Mesenchymal stem cell (in vitro differentiated cells and primary cell): ENCODE measurements at regions not wholly inside any gene's neighbourhood (a gene's known extent, or its start where the extent isn't known, plus 50 kb on each side); places are given as distances from the start of the nearest gene placed in this dataset.

Experiments used
- DNase-seq: peaks from one replicate; pipeline ENCODE4 v3.0.0-alpha.2; 2013
- H2AFZ ChIP-seq: one replicate; pipeline ENCODE4 v1.6.1; 2013; ENCODE audit warnings: low read depth, mild to moderate bottlenecking, control low read depth, inconsistent platforms, low read length, moderate library complexity
- H2AK5ac ChIP-seq: 2 replicates; pipeline ENCODE4 v1.6.1; 2013; ENCODE audit warnings: low read length, moderate library complexity, mild to moderate bottlenecking, inconsistent platforms; ENCODE audit not compliant: severe bottlenecking
- H2BK120ac ChIP-seq: one replicate; pipeline ENCODE4 v1.6.1; 2013; ENCODE audit warnings: low read depth, mild to moderate bottlenecking, inconsistent platforms, low read length, moderate library complexity
- H2BK12ac ChIP-seq, 2 experiments: one replicate each; pipeline ENCODE4 v1.6.1; 2013; ENCODE audit warnings: inconsistent platforms in 2 of 2, low read length in 2 of 2, mild to moderate bottlenecking in 2 of 2, moderate library complexity in 2 of 2, control low read depth in 1 of 2
- H2BK15ac ChIP-seq: one replicate; pipeline ENCODE4 v1.6.1; 2013; ENCODE audit warnings: mild to moderate bottlenecking, low read depth, inconsistent platforms; ENCODE audit not compliant: poor library complexity, severe bottlenecking
- H2BK5ac ChIP-seq: 2 replicates; pipeline ENCODE4 v1.6.1; 2013; ENCODE audit warnings: low read depth, mild to moderate bottlenecking, low read length, control low read depth, inconsistent platforms; ENCODE audit not compliant: poor library complexity, severe bottlenecking
- H3K14ac ChIP-seq, 2 experiments: one replicate each; pipeline ENCODE4 v1.6.1; 2013; ENCODE audit warnings: inconsistent platforms in 2 of 2, low read length in 2 of 2, control low read depth in 1 of 2, mild to moderate bottlenecking in 1 of 2, moderate library complexity in 1 of 2
- H3K18ac ChIP-seq, 2 experiments: one replicate each; pipeline ENCODE4 v1.6.1; 2013; ENCODE audit warnings: inconsistent platforms in 2 of 2, low read length in 2 of 2, control low read depth in 1 of 2, low read depth in 1 of 2, mild to moderate bottlenecking in 1 of 2
- H3K23ac ChIP-seq, 2 experiments: one replicate each; pipeline ENCODE4 v1.6.1; 2013; ENCODE audit warnings: inconsistent platforms in 2 of 2, low read length in 2 of 2, mild to moderate bottlenecking in 2 of 2, moderate library complexity in 2 of 2, control low read depth in 1 of 2
- H3K27ac ChIP-seq: 2 replicates; pipeline ENCODE4 v1.5.1; 2013; ENCODE audit warnings: mild to moderate bottlenecking, moderate library complexity, low read length, control low read depth, inconsistent platforms; ENCODE audit not compliant: poor library complexity, severe bottlenecking
- H3K27me3 ChIP-seq, 2 experiments: 2 replicates each; pipeline versions ENCODE4 v1.6.1 to v1.7.0; 2013; ENCODE audit warnings: low read length in 2 of 2, mild to moderate bottlenecking in 2 of 2, moderate library complexity in 2 of 2, control low read depth in 1 of 2, inconsistent platforms in 1 of 2; ENCODE audit not compliant: control insufficient read depth in 1 of 2, insufficient read depth in 1 of 2
- H3K36me3 ChIP-seq, 2 experiments: 2 replicates each; pipeline versions ENCODE4 v1.6.1 to v1.7.0; 2013; ENCODE audit warnings: low read length in 2 of 2, control low read depth in 1 of 2, inconsistent platforms in 1 of 2, low read depth in 1 of 2, mild to moderate bottlenecking in 1 of 2; ENCODE audit not compliant: insufficient read depth in 2 of 2, control insufficient read depth in 1 of 2
- H3K4ac ChIP-seq, 2 experiments: one replicate each; pipeline ENCODE4 v1.6.1; 2013; ENCODE audit warnings: inconsistent platforms in 2 of 2, low read length in 2 of 2, mild to moderate bottlenecking in 2 of 2, moderate library complexity in 2 of 2, control low read depth in 1 of 2, low read depth in 1 of 2
- H3K4me1 ChIP-seq: 2 replicates; pipeline ENCODE4 v1.6.1; 2013; ENCODE audit warnings: low read depth, low read length, control low read depth; ENCODE audit not compliant: control insufficient read depth, insufficient read depth
- H3K4me2 ChIP-seq: 2 replicates; pipeline ENCODE4 v1.6.1; 2013; ENCODE audit warnings: low read length, mild to moderate bottlenecking, inconsistent platforms; ENCODE audit not compliant: poor library complexity, severe bottlenecking
- H3K4me3 ChIP-seq, 2 experiments: 2 replicates each; pipeline versions ENCODE4 v1.5.1 to v1.7.0; 2013; ENCODE audit warnings: low read length in 2 of 2, mild to moderate bottlenecking in 2 of 2, control low read depth in 1 of 2, low read depth in 1 of 2; ENCODE audit not compliant: insufficient read depth in 1 of 2
- H3K79me1 ChIP-seq: replicated peaks from 2 replicates; pipeline ENCODE4 v1.6.1; 2013; ENCODE audit warnings: mild to moderate bottlenecking, control low read depth, low read length, inconsistent platforms; ENCODE audit not compliant: poor library complexity, severe bottlenecking
- H3K9ac ChIP-seq: 2 replicates; pipeline ENCODE4 v1.7.0; 2013; ENCODE audit warnings: mild to moderate bottlenecking, low read length, moderate library complexity
- H3K9me3 ChIP-seq: 2 replicates; pipeline ENCODE4 v1.7.0; 2013; ENCODE audit warnings: mild to moderate bottlenecking, low read length; ENCODE audit not compliant: control insufficient read depth
- H4K8ac ChIP-seq: one replicate; pipeline ENCODE4 v1.6.1; 2013; ENCODE audit warnings: inconsistent platforms, mild to moderate bottlenecking, low read length, moderate library complexity
- H4K91ac ChIP-seq: one replicate; pipeline ENCODE4 v1.6.1; 2013; ENCODE audit warnings: mild to moderate bottlenecking, low read length, inconsistent platforms
- WGBS: methylation state at CpG from one replicate; pipeline ENCODE4 v1.1.7; 2013; ENCODE audit warnings: mixed read lengths; 5-methylcytosine and 5-hydroxymethylcytosine counted together

DNA sequence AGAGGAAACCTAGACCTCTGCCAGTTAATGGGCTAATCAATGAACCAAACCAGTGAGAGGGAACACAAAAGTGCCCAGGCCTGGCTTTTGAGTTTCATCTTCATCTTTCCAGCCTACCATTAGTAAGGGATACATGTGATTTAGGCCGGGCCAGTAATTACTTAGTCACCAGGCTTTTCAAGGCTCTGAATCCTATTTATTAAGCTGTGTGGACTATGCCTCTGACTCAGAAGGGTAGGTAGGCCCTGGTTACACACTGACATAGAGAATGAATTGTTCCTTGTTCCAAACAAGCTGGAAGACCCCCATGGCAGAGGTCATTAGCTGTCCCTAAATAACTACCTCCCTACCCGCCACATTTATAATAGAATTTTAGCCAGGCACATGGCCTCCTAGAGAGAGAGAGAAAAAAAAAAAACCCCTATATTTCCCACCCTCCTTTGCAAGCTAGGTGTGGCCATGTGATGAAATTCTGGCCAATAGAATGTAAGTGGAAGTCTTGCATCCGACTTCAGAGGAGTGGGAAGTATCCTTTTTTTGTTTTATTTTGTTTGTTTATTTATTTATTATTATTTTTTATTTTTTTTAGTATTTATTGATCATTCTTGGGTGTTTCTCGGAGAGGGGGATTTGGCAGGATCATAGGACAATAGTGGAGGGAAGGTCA is 112.3 kb upstream of the BCOR start:
- H3K4me1 ChIP-seq = no peaks in the 10 kb centered on the region
- H4K8ac ChIP-seq = no peak overlapping the region
- H3K27ac ChIP-seq = no peak overlapping the region
- no CpG with 5 or more reads among the region's 4 CpGs for WGBS
- H4K91ac ChIP-seq = no peak overlapping the region
- no peak overlapping the region for H2BK120ac ChIP-seq
- no peak overlapping the region for H2BK5ac ChIP-seq
- no peak overlapping the region for H2AK5ac ChIP-seq
- H3K4me3 ChIP-seq = no peak overlapping the region
- no peak overlapping the region for H3K14ac ChIP-seq
- H3K18ac ChIP-seq = no peak overlapping the region
- H3K36me3 ChIP-seq = no peaks in the 10 kb centered on the region
- no peak for DNase-seq
- no peak overlapping the region for H2BK15ac ChIP-seq
- no peak overlapping the region for H3K4ac ChIP-seq
- H3K79me1 ChIP-seq = no peaks in the 10 kb centered on the region
- H3K4me2 ChIP-seq = no peak overlapping the region
- peaks cover 0 to 6% of the 10 kb centered on the region in 2 experiments for H3K27me3 ChIP-seq
- H2BK12ac ChIP-seq = no peak overlapping the region
- H3K9ac ChIP-seq = peak overlapping the region; percentile 36
- H2AFZ ChIP-seq = no peak overlapping the region
- peaks cover 9% of the 10 kb centered on the region for H3K9me3 ChIP-seq
- no peak overlapping the region for H3K23ac ChIP-seq

DNA sequence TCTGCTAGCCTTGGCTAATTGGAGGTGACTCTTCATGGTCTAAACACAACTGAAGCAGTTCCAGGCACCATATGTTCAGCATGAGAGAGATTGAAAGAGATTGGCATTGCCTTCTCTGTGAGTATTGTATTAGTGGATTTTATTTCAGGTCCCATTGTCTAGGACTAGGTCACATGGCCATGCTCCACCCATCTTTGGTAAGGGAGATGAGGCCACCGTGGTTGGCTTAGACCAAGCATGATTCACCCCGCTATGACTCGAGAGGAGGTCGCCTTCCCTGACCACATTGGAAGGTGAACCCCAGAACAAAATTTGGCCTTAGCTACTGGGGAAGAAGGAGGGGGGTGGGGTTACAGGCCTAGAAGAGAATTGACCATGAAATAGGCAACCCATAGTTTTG is 109.9 kb upstream of the BCOR start:
- WGBS = 69% methylated on average over 2 of the region's 4 CpGs
- H3K27me3 ChIP-seq = peaks cover 0 to 6% of the 10 kb centered on the region in 2 experiments
- DNase-seq = no peak

DNA sequence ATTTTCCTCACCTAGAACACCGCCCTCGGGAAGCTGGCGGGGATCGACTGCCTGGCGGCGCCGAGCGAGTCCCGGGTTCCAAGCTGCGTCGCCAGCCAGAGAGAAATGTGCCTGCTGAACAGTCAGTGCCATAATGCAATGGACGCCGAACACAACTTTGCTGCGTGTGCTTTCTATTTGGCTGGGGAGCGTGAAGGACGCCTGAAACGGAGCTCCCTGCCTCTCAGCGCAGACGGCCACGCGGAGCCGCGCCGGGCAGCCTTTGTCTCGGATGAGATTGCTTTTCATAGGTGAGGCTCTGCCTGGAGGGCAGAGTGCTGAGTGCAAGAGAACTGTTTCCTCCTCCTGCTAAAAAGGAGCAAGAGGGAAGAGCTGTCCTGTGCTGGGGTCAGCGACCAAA is 107.7 kb upstream of the BCOR start:
- Histone ChIP-seq H2BK5ac (no peak overlapping the region), H3K36me3 (no peaks in the 10 kb centered on the region), H3K4me1 (no peaks in the 10 kb centered on the region), H3K4me2 (no peak overlapping the region), H3K4ac (no peak overlapping the region), H3K27me3 (peaks cover 0 to 9% of the 10 kb centered on the region in 2 experiments), H2BK12ac (no peak overlapping the region), H4K91ac (no peak overlapping the region), H3K79me1 (no peaks in the 10 kb centered on the region), H3K27ac (no peak overlapping the region), H4K8ac (no peak overlapping the region), H3K9me3 (no peaks in the 10 kb centered on the region), H2AFZ (no peak overlapping the region), H2BK120ac (no peak overlapping the region), H3K4me3 (no peak overlapping the region), H3K14ac (no peak overlapping the region), H3K9ac (no peak overlapping the region), H3K18ac (no peak overlapping the region), H3K23ac (no peak overlapping the region), H2AK5ac (no peak overlapping the region), H2BK15ac (no peak overlapping the region)
- DNase-seq = no peak
- 90% methylated on average over 26 of the region's 26 CpGs for WGBS

More for the DNA sequence above, 109.9 kb upstream of the BCOR start:
- Histone ChIP-seq H2BK15ac (no peak overlapping the region), H2BK120ac (no peak overlapping the region), H3K27ac (no peak overlapping the region), H3K9ac (no peak overlapping the region), H3K4me3 (no peak overlapping the region), H3K4me2 (no peak overlapping the region), H3K79me1 (no peaks in the 10 kb centered on the region), H4K91ac (no peak overlapping the region), H3K4me1 (no peaks in the 10 kb centered on the region), H3K4ac (no peak overlapping the region), H2AFZ (no peak overlapping the region), H2BK5ac (no peak overlapping the region), H3K18ac (no peak overlapping the region), H4K8ac (no peak overlapping the region), H3K23ac (no peak overlapping the region), H2BK12ac (no peak overlapping the region), H2AK5ac (no peak overlapping the region), H3K14ac (no peak overlapping the region), H3K36me3 (no peaks in the 10 kb centered on the region), H3K9me3 (no peaks in the 10 kb centered on the region)

DNA sequence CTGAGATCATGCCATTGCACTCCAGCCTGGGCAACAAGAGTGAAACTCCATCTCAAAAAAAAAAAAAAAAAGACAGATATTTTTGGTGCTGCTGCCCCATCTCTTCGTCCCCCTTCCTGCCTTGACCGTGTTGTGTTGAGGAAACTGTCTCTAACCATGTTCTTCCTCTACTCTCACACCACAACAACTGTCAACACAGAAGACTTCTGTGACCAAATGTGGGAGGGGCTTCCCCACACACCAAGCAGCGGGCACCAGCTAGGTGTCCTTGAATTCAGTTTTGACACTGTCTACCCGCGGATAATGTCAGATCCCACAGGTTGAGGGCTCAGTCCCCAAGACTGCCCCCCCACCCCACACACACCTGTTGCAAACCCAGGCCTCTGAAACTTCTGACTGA is 104.7 kb upstream of the BCOR start:
- no peak overlapping the region for H3K14ac ChIP-seq
- DNase-seq = no peak
- no peak overlapping the region for H2BK120ac ChIP-seq
- 87% methylated on average over 5 of the region's 5 CpGs for WGBS
- H3K27ac ChIP-seq = no peak overlapping the region
- H2BK12ac ChIP-seq = no peak overlapping the region
- no peaks in the 10 kb centered on the region for H3K36me3 ChIP-seq
- H3K27me3 ChIP-seq = peaks cover 0 to 9% of the 10 kb centered on the region in 2 experiments
- H3K4ac ChIP-seq = no peak overlapping the region
- no peak overlapping the region for H2AFZ ChIP-seq
- H4K8ac ChIP-seq = no peak overlapping the region
- H2BK15ac ChIP-seq = no peak overlapping the region
- H3K79me1 ChIP-seq = no peaks in the 10 kb centered on the region
- H3K9me3 ChIP-seq = no peaks in the 10 kb centered on the region
- no peak overlapping the region for H3K4me2 ChIP-seq
- no peak overlapping the region for H3K9ac ChIP-seq
- no peaks in the 10 kb centered on the region for H3K4me1 ChIP-seq
- no peak overlapping the region for H3K23ac ChIP-seq
- no peak overlapping the region for H2BK5ac ChIP-seq
- no peak overlapping the region for H3K4me3 ChIP-seq
- no peak overlapping the region for H4K91ac ChIP-seq
- H2AK5ac ChIP-seq = no peak overlapping the region
- H3K18ac ChIP-seq = no peak overlapping the region
